Endothelial cell of umbilical vein (primary cell): ENCODE measurements at regions not wholly inside any gene's neighbourhood (a gene's known extent, or its start where the extent isn't known, plus 50 kb on each side); places are given as distances from the start of the nearest gene placed in this dataset.

ENCODE experiments used
- CTCF ChIP-seq, 2 donors: IDR thresholded peaks; 1 replicate in 1 of 2; 2 replicates in 1 of 2; pipeline ENCODE4 v1.5.1; 2011; ENCODE audit warnings: low read length in 2 of 2, mild to moderate bottlenecking in 2 of 2, moderate library complexity in 2 of 2, control low read depth in 1 of 2, inconsistent platforms in 1 of 2, low read depth in 1 of 2; ENCODE audit not compliant: insufficient read depth in 1 of 2; ENCODE audit errors: extremely low read depth in 1 of 2
- EZH2 ChIP-seq: IDR thresholded peaks from 2 replicates; pipeline ENCODE4 v1.6.1; 2012; ENCODE audit warnings: borderline replicate concordance, low read depth, mild to moderate bottlenecking, moderate library complexity, low read length, inconsistent platforms; ENCODE audit not compliant: severe bottlenecking
- GATA2 ChIP-seq: IDR thresholded peaks from 2 replicates; pipeline ENCODE4 v1.7.0; 2011; ENCODE audit warnings: low read depth, mild to moderate bottlenecking, moderate library complexity, mixed read lengths, low read length; ENCODE audit not compliant: insufficient read length, insufficient read depth
- JUN ChIP-seq: IDR thresholded peaks from 2 replicates; pipeline ENCODE4 v1.6.1; 2011; ENCODE audit warnings: borderline replicate concordance, low read depth; ENCODE audit not compliant: insufficient read length, insufficient read depth
- MAX ChIP-seq: IDR thresholded peaks from 2 replicates; pipeline ENCODE4 v1.6.1; 2011; ENCODE audit not compliant: insufficient read depth, insufficient read length
- MYC ChIP-seq: IDR thresholded peaks from one replicate; pipeline ENCODE4 v1.6.1; 2011; ENCODE audit warnings: mild to moderate bottlenecking, low read depth, low read length
- POLR2A ChIP-seq: IDR thresholded peaks from 2 replicates; pipeline ENCODE4 v1.6.1; 2012; ENCODE audit warnings: low read depth, mild to moderate bottlenecking, control low read depth, low read length
- POLR2AphosphoS5 ChIP-seq: IDR thresholded peaks from 2 replicates; pipeline ENCODE4 v1.6.1; 2012; ENCODE audit warnings: low read depth, mild to moderate bottlenecking, control low read depth, low read length, moderate library complexity; ENCODE audit not compliant: insufficient read depth

- TF ChIP-seq GATA2 (no peak), CTCF (IDR thresholded peaks at IDR 0.05; ENCODE audit: extremely low read depth in 1 of 2, insufficient read depth in 1 of 2, low read depth in 1 of 2, low read length in 2 of 2) (no peak), POLR2A (no peak), MAX (no peak), POLR2AphosphoS5 (no peak), MYC (no peak), EZH2 (no peak), JUN (no peak)
These were observed 69.6 kb upstream of the GGTA1 start for GRCh38 chr9:121569266-121569648.
